Naive thymus-derived CD4-positive, alpha-beta T cell (primary cell): ENCODE measurements at regions not wholly inside any gene's neighbourhood (a gene's known extent, or its start where the extent isn't known, plus 50 kb on each side); places are given as distances from the start of the nearest gene placed in this dataset.
A peak's percentile ranks its signal among the peaks of the same experiment; 100 is the strongest.
"Not testable (repeated sequence)": the region's sequence is repeated elsewhere in the genome, so short reads cannot be mapped to it uniquely, and the experiment has no call there.

Experiments used
- ATAC-seq: fragments of 150-1000 bp; cut with Tn5 transposase; 2 replicates; pipeline ENCODE4 v1.10.0; 2021; ENCODE audit warnings: mild to moderate bottlenecking, moderate library complexity
- CTCF ChIA-PET: fragments of 350-600 bp; sonication (Branson Sonifier 250); formaldehyde crosslinking; loops from one replicate; lab custom pipeline; 2021; ENCODE audit warnings: antibody characterized with exemption; lab: Charles Lee
- POLR2A ChIA-PET: fragments of 350-600 bp; sonication (Branson Sonifier 250); formaldehyde crosslinking; loops from one replicate; lab custom pipeline; 2021; ENCODE audit warnings: antibody characterized with exemption, inconsistent platforms; lab: Charles Lee
- DNase-seq, 9 donors: peaks; one replicate each; pipeline versions ENCODE4 v3.0.0 to v3.0.0-alpha.2; 2020 to 2022; ENCODE audit warnings: mixed read lengths in 1 of 9
- H3K27ac ChIP-seq: one replicate; pipeline ENCODE4 v1.7.0; 2013; ENCODE audit warnings: mild to moderate bottlenecking, low read depth, low read length, moderate library complexity
- H3K27me3 ChIP-seq, 2 donors: one replicate each; pipeline ENCODE4 v1.7.0; 2013; ENCODE audit warnings: low read length in 2 of 2, mild to moderate bottlenecking in 2 of 2, moderate library complexity in 2 of 2; ENCODE audit not compliant: control insufficient read depth in 2 of 2, insufficient read depth in 2 of 2
- H3K36me3 ChIP-seq, 3 experiments: 1 replicate in 2 of 3; 2 replicates in 1 of 3; pipeline ENCODE4 v1.7.0; 2013; ENCODE audit warnings: low read length in 3 of 3, mild to moderate bottlenecking in 3 of 3, moderate library complexity in 1 of 3; ENCODE audit not compliant: insufficient read depth in 3 of 3, control insufficient read depth in 2 of 3
- H3K4me1 ChIP-seq, 2 donors: one replicate each; pipeline ENCODE4 v1.7.0; 2013; ENCODE audit warnings: low read length in 2 of 2, mild to moderate bottlenecking in 2 of 2, moderate library complexity in 1 of 2; ENCODE audit not compliant: control insufficient read depth in 2 of 2, insufficient read depth in 2 of 2
- H3K4me3 ChIP-seq: 2 replicates; pipeline ENCODE4 v1.7.0; 2013; ENCODE audit warnings: mild to moderate bottlenecking, low read length
- H3K9me3 ChIP-seq, 3 experiments: 1 replicate in 2 of 3; 2 replicates in 1 of 3; pipeline ENCODE4 v1.7.0; 2013; ENCODE audit warnings: low read length in 3 of 3; ENCODE audit not compliant: control insufficient read depth in 2 of 3
- H3K27ac Mint-ChIP-seq, 9 donors: one replicate each; pipeline ENCODE4 v1.8.0; 2020 to 2022; ENCODE audit warnings: mixed read lengths in 9 of 9, mild to moderate bottlenecking in 8 of 9, moderate library complexity in 5 of 9, inconsistent platforms in 2 of 9
- H3K27me3 Mint-ChIP-seq, 5 donors: one replicate each; pipeline ENCODE4 v1.8.0; 2021 to 2022; ENCODE audit warnings: mixed read lengths in 5 of 5, mild to moderate bottlenecking in 1 of 5
- H3K36me3 Mint-ChIP-seq, 5 donors: one replicate each; pipeline ENCODE4 v1.8.0; 2020 to 2022; ENCODE audit warnings: mixed read lengths in 5 of 5, mild to moderate bottlenecking in 3 of 5, inconsistent platforms in 1 of 5
- H3K4me1 Mint-ChIP-seq, 7 donors: one replicate each; pipeline ENCODE4 v1.8.0; 2020 to 2022; ENCODE audit warnings: mixed read lengths in 7 of 7, mild to moderate bottlenecking in 3 of 7, inconsistent platforms in 1 of 7
- H3K4me3 Mint-ChIP-seq, 10 donors: one replicate each; pipeline ENCODE4 v1.8.0; 2020 to 2022; ENCODE audit warnings: mild to moderate bottlenecking in 10 of 10, mixed read lengths in 10 of 10, moderate library complexity in 6 of 10, inconsistent platforms in 2 of 10
- H3K9me3 Mint-ChIP-seq, 11 donors: one replicate each; pipeline ENCODE4 v1.8.0; 2020 to 2022; ENCODE audit warnings: mixed read lengths in 11 of 11, mild to moderate bottlenecking in 4 of 11, inconsistent platforms in 1 of 11, moderate library complexity in 1 of 11
- intact Hi-C, 2 donors: fragments of 100-400 bp; cut with micrococcal nuclease; formaldehyde crosslinking; loops; one replicate each; pipeline ENCODE4 v1.15.1; 2023

DNA sequence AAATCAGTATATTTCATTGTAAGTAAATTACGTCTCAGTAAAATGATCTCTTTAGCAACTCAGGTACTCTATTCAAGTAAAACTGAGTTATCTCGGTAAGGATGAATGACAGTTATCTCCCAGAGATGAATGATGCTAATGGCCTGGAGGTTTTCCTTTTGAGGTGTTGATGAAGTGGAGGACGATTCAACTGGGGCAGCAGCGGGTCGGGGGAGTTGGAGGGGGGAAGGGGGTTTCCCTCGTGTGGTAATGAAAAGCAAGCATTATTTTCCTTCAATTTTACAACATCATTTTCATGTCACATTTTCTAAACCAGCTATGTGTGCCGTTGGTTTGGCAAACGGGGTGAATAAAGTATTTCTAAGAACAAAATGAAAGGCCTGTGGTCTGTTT, 92.4 kb upstream of the ATXN3L start:
- intact Hi-C loops, result no loop called here

DNA sequence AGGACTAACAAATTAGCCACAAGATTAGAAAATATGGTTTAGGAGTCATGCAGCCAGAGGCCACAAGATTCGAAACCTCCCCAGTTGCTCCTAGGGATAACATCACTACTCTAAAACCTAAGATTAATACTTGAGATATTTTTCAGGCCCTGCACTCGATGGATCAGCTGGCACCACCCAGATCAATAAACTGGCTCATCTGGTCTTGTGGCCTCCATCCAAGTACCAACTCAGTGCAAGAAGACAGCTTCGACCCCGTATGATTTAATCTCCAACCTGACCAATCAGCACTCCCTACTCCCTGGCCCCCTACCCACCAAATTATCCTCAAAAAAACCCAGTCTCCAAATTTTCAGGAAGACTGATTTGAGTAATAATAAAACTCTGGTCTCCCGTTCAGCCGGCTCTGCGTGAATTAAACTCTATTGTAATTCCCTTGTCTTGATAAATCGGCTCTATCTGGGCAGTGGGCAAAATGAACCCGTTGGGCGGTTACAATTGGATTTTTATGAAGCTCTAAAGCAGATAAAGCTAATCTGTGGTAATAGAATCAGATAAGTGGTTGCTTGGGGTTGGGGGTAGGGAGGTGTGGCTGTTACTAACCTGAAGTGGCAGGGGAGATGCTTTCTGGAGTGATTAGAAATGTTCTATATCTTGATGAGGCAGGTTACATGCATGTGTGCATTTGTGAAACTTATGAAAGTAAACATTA, 91.8 kb upstream of the ATXN3L start:
- no peaks in the 10 kb centered on the region for H3K27me3 ChIP-seq
- Mint-ChIP-seq H3K36me3 (peaks cover 0 to 11% (median 4%) of the 10 kb centered on the region in 5 donors), H3K27me3 (no peaks in the 10 kb centered on the region), H3K4me1 (no peaks in the 10 kb centered on the region), H3K9me3 (peaks cover 0 to 19% (median 5%) of the 10 kb centered on the region in 11 donors), H3K4me3 (no peak overlapping the region), H3K27ac (peak overlapping the region in 1 of 9 donors; percentile 43)
- ATAC-seq (no peak), DNase-seq (no peak)
- ChIA-PET CTCF (interaction anchor here (0.6 kb wide), 1 partner anchor 326 kb away, joined by 3 read pairs; no protein-coding TSS in a partner anchor), POLR2A (no interaction called here)
- intact Hi-C loops, result no loop called here
- no peaks in the 10 kb centered on the region for H3K36me3 ChIP-seq
- H3K9me3 ChIP-seq, result no peaks in the 10 kb centered on the region
- H3K4me1 ChIP-seq, result no peaks in the 10 kb centered on the region
- H3K4me3 ChIP-seq, result no peak overlapping the region
- H3K27ac ChIP-seq, result no peak overlapping the region

More for the DNA sequence above, 92.4 kb upstream of the ATXN3L start:
- no peaks in the 10 kb centered on the region for H3K27me3 ChIP-seq
- H3K9me3 Mint-ChIP-seq, result peaks cover 0 to 14% (median 1%) of the 10 kb centered on the region in 11 donors
- DNase-seq (no peak), ATAC-seq (no peak)
- ChIA-PET POLR2A (no interaction called here), CTCF (no interaction called here)
- H3K27ac Mint-ChIP-seq, result no peak overlapping the region
- H3K4me1 Mint-ChIP-seq, result no peaks in the 10 kb centered on the region
- H3K4me3 Mint-ChIP-seq, result no peak overlapping the region
- H3K4me3 ChIP-seq, result no peak overlapping the region
- H3K27me3 Mint-ChIP-seq, result no peaks in the 10 kb centered on the region
- no peaks in the 10 kb centered on the region for H3K9me3 ChIP-seq
- H3K36me3 Mint-ChIP-seq, result peaks cover 0 to 6% (median 0%) of the 10 kb centered on the region in 5 donors
- no peaks in the 10 kb centered on the region for H3K4me1 ChIP-seq
- H3K36me3 ChIP-seq, result no peaks in the 10 kb centered on the region
- no peak overlapping the region for H3K27ac ChIP-seq

DNA sequence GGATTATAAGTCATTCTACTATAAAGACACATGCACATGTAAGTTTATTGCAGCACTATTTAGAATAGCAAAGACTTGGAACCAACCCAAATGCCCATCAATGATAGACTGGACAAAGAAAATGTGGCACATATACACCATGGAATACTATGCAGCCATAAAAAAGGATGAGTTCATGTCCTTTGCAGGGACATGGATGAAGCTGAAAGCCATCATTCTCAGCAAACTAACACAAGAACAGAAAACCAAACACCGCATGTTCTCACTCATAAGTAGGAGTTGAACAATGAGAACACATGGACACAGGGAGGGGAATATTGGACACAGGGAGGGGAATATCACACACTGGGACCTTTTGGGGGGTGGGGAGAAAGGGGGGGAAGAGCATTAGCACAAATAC, 88.7 kb upstream of the ATXN3L start:
- POLR2A ChIA-PET, DNase-seq, H3K36me3 ChIP-seq, H3K27ac Mint-ChIP-seq, H3K4me1 Mint-ChIP-seq, H3K4me3 ChIP-seq, H3K27ac ChIP-seq, H3K27me3 Mint-ChIP-seq, H3K27me3 ChIP-seq, H3K4me3 Mint-ChIP-seq, CTCF ChIA-PET, H3K9me3 ChIP-seq, H3K4me1 ChIP-seq, ATAC-seq, intact Hi-C loops: not testable (repeated sequence)
- H3K36me3 Mint-ChIP-seq, result peaks cover 0 to 15% (median 6%) of the 10 kb centered on the region in 5 donors
- H3K9me3 Mint-ChIP-seq, result peaks cover 0 to 30% (median 11%) of the 10 kb centered on the region in 11 donors

DNA sequence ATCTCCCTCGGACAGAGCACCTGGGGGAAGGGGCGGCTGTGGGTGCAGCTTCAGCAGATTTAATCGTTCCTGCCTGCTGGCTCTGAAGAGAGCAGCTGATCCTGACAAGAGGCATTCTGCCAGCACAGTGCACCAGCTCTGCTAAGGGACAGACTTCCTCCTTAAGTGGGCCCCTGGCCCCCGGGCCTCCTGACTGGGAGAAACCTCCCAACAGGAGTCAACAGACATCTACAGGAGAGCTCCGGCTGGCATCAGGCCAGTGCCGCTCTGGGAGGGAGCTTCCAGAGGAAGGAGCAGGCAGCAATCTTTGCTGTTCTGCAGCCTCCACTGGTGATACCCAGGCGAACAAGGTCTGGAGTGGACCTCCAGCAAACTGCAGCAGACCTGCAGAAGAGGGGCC, 84.9 kb upstream of the ATXN3L start:
- H3K27ac ChIP-seq, H3K36me3 ChIP-seq, H3K27me3 ChIP-seq, H3K9me3 ChIP-seq, POLR2A ChIA-PET, CTCF ChIA-PET, H3K4me3 ChIP-seq, intact Hi-C loops, H3K4me3 Mint-ChIP-seq, H3K27ac Mint-ChIP-seq, ATAC-seq, H3K4me1 Mint-ChIP-seq, H3K27me3 Mint-ChIP-seq, H3K4me1 ChIP-seq, DNase-seq: not testable (repeated sequence)
- Mint-ChIP-seq H3K9me3 (peaks cover 0 to 30% (median 9%) of the 10 kb centered on the region in 11 donors), H3K36me3 (peaks cover 0 to 18% (median 6%) of the 10 kb centered on the region in 5 donors)

DNA sequence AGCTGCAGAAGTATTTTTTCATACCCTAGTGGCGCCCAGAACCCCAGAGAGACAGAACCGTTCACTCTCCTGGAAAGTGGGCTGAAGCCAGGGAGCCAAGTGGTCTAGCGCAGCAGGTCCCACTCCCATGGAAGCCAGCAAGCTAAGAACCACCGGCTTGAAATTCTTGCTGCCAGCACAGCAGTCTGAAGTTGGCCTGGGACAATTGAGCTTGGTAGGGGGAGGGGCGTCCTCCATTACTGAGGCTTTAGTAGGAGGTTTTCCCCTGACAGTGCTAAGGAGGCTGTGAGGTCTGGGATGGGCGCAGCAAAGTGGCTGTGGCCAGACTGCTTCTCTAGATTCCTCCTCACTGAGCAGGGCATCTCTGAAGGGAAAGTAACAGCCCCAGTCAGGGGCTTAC, 84.5 kb upstream of the ATXN3L start:
- ChIA-PET CTCF (no interaction called here), POLR2A (no interaction called here)
- Mint-ChIP-seq H3K36me3 (peaks cover 0 to 18% (median 6%) of the 10 kb centered on the region in 5 donors), H3K9me3 (peaks cover 0 to 30% (median 9%) of the 10 kb centered on the region in 11 donors), H3K4me3 (no peak overlapping the region), H3K27me3 (no peaks in the 10 kb centered on the region), H3K27ac (no peak overlapping the region), H3K4me1 (no peaks in the 10 kb centered on the region)
- no peaks in the 10 kb centered on the region for H3K9me3 ChIP-seq
- H3K27me3 ChIP-seq, result no peaks in the 10 kb centered on the region
- no peak overlapping the region for H3K4me3 ChIP-seq
- DNase-seq (no peak), ATAC-seq (no peak)
- no peaks in the 10 kb centered on the region for H3K4me1 ChIP-seq
- intact Hi-C loops, result no loop called here
- H3K36me3 ChIP-seq, result no peaks in the 10 kb centered on the region
- H3K27ac ChIP-seq, result no peak overlapping the region

DNA sequence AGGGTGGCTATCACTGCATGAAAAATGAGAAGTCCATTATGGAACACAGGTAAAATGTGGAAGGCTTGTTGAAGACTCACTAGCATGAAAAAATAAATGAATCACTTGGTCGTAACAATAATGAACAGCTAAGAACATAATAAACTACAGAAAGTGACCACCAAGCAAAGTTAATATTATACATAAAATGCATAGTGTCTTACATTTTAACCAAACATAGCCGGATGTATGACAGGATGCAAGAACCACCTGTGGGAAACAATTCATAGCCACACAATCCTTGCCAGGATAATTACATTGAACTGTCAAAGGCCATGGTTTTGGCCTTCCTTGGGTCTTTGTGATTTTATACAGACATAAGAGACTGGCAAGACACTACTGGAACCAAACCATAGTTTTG, 81.9 kb upstream of the ATXN3L start:
- ATAC-seq (no peak), DNase-seq (no peak)
- peaks cover 0 to 15% (median 8%) of the 10 kb centered on the region in 11 donors for H3K9me3 Mint-ChIP-seq
- H3K36me3 ChIP-seq, result no peaks in the 10 kb centered on the region
- H3K36me3 Mint-ChIP-seq, result peaks cover 0 to 12% (median 3%) of the 10 kb centered on the region in 5 donors
- H3K4me3 ChIP-seq, result no peak overlapping the region
- H3K27me3 Mint-ChIP-seq, result no peaks in the 10 kb centered on the region
- intact Hi-C loops, result no loop called here
- H3K27ac Mint-ChIP-seq, result no peak overlapping the region
- peaks cover 0 to 2% (median 0%) of the 10 kb centered on the region in 7 donors for H3K4me1 Mint-ChIP-seq
- POLR2A ChIA-PET, result no interaction called here
- H3K4me3 Mint-ChIP-seq, result no peak overlapping the region
- H3K4me1 ChIP-seq, result no peaks in the 10 kb centered on the region
- H3K9me3 ChIP-seq, result no peaks in the 10 kb centered on the region
- H3K27me3 ChIP-seq, result no peaks in the 10 kb centered on the region
- CTCF ChIA-PET, result no interaction called here
- H3K27ac ChIP-seq, result no peak overlapping the region

DNA sequence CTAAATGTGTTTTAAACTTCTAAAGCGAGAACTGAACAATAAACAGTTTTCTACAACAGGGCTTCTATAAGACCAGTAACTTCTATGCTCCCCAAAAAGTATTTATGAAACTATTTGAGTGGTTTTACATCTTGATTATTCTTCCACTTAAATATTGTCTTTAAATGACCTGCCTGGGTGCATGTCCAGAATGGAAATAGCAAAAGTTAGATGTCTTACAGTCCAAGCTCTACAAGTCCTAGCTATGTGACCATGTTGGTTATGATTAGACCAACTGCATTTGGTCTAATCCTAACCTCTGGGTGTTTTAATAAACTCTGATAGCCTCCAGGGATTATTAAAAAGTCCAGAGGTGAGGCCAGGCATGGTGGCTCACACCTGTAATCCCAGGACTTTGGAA, 79.0 kb upstream of the ATXN3L start:
- no peak overlapping the region for H3K4me3 Mint-ChIP-seq
- no peaks in the 10 kb centered on the region for H3K4me1 ChIP-seq
- ChIA-PET CTCF (no interaction called here), POLR2A (no interaction called here)
- intact Hi-C loops, result no loop called here
- peaks cover 0 to 13% (median 4%) of the 10 kb centered on the region in 11 donors for H3K9me3 Mint-ChIP-seq
- H3K27ac Mint-ChIP-seq, result no peak overlapping the region
- H3K9me3 ChIP-seq, result no peaks in the 10 kb centered on the region
- H3K27me3 Mint-ChIP-seq, result no peaks in the 10 kb centered on the region
- ATAC-seq (no peak), DNase-seq (no peak)
- no peaks in the 10 kb centered on the region for H3K27me3 ChIP-seq
- no peaks in the 10 kb centered on the region for H3K36me3 ChIP-seq
- H3K27ac ChIP-seq, result no peak overlapping the region
- H3K4me1 Mint-ChIP-seq, result peaks cover 0 to 3% (median 0%) of the 10 kb centered on the region in 7 donors
- H3K36me3 Mint-ChIP-seq, result peaks cover 0 to 7% (median 3%) of the 10 kb centered on the region in 5 donors
- no peak overlapping the region for H3K4me3 ChIP-seq
